Smooth muscle cell (in vitro differentiated cells): ENCODE measurements at regions not wholly inside any gene's neighbourhood (a gene's known extent, or its start where the extent isn't known, plus 50 kb on each side); places are given as distances from the start of the nearest gene placed in this dataset.

Experiments used
- DNase-seq: peaks from one replicate; lab custom pipeline; 2025; ENCODE audit not compliant: unreplicated experiment; lab: John Stamatoyannopoulos, UW
- H2AFZ ChIP-seq: fragments of 200-600 bp; sonication (generic); 2 replicates; pipeline ENCODE4 v1.6.0; 2016; ENCODE audit warnings: antibody characterized with exemption, low read depth, mild to moderate bottlenecking
- H3F3A ChIP-seq: fragments of 200-600 bp; sonication (generic); 2 replicates; pipeline ENCODE4 v1.6.0; 2017; ENCODE audit warnings: antibody characterized with exemption, low read depth
- H3K27ac ChIP-seq: fragments of 200-600 bp; sonication (generic); 2 replicates; pipeline ENCODE4 v1.5.1; 2016; ENCODE audit warnings: low read depth, mild to moderate bottlenecking
- H3K27me3 ChIP-seq: fragments of 200-600 bp; sonication (generic); 2 replicates; pipeline ENCODE4 v1.6.1; 2016; ENCODE audit warnings: low read depth, mild to moderate bottlenecking
- H3K36me3 ChIP-seq: fragments of 200-600 bp; sonication (generic); 2 replicates; pipeline ENCODE4 v1.5.1; 2016; ENCODE audit warnings: low read depth
- H3K4me1 ChIP-seq: fragments of 200-600 bp; sonication (generic); 2 replicates; pipeline ENCODE4 v1.5.1; 2016; ENCODE audit warnings: low read depth
- H3K4me2 ChIP-seq: fragments of 200-600 bp; sonication (generic); 2 replicates; pipeline ENCODE4 v1.6.0; 2016; ENCODE audit warnings: mild to moderate bottlenecking
- H3K4me3 ChIP-seq: fragments of 200-600 bp; sonication (generic); 2 replicates; pipeline ENCODE4 v1.5.1; 2016; ENCODE audit warnings: mild to moderate bottlenecking
- H3K79me2 ChIP-seq: fragments of 200-600 bp; sonication (generic); 2 replicates; pipeline ENCODE4 v1.6.0; 2016; ENCODE audit warnings: low read depth, mild to moderate bottlenecking
- H3K9ac ChIP-seq: fragments of 200-600 bp; sonication (generic); 2 replicates; pipeline ENCODE4 v1.6.0; 2016; ENCODE audit warnings: low read depth
- H3K9me3 ChIP-seq: fragments of 200-600 bp; sonication (generic); replicated peaks from 2 replicates; pipeline ENCODE4 v1.5.1; 2016; ENCODE audit warnings: low read depth
- H4K20me1 ChIP-seq: fragments of 200-600 bp; sonication (generic); 2 replicates; pipeline ENCODE4 v1.6.0; 2016; ENCODE audit warnings: low read depth
- WGBS: methylation state at CpG from one replicate; pipeline ENCODE4 v1.1.7; 2016; ENCODE audit warnings: low lambda C conversion rate; 5-methylcytosine and 5-hydroxymethylcytosine counted together
- TF ChIP-seq, protein P1 (sequence below): fragments of 200-600 bp; sonication (generic); IDR thresholded peaks from 2 replicates; pipeline ENCODE4 v1.5.1; 2017; ENCODE audit warnings: borderline replicate concordance, mild to moderate bottlenecking, antibody characterized with exemption; ENCODE audit not compliant: insufficient read depth, poor library complexity, severe bottlenecking

DNA sequence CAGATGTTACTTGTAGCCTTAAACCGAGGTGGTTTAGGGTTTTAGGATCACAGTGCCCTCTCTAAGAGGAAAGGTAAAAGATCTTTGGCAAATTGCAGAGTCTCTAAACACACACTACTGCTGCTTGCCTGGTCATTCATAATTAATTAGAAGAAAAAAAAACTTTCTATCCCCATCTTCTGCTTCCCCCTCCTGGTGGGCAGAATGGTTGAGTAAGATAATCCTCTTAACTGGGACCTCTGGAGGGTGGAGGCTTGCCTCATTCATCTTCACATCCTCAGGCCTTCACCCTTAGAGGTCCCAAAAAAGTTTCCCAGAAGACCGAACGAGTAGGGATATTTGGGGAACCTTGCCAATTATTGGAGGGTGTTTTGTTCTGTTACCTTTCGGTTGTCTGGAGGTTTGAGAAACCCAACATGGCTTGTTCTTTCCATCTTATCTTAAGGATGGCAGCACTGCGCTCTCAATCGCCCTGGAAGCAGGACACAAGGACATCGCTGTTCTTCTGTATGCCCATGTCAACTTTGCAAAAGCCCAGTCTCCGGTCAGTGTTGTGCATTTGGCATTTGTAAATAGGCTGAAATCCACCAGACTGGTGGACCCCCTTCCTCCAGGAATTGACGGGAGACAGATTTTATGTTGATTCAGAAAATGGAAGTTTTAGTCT lies 97.3 kb upstream of the DMRT1 start:
- Histone ChIP-seq H3K27ac (no peak overlapping the region), H3K36me3 (no peaks in the 10 kb centered on the region), H3K4me2 (no peak overlapping the region), H3K4me3 (no peak overlapping the region), H3K9me3 (no peaks in the 10 kb centered on the region), H4K20me1 (no peaks in the 10 kb centered on the region), H3K4me1 (peaks cover 4% of the 10 kb centered on the region), H3K9ac (no peak overlapping the region), H3F3A (peaks cover 11% of the 10 kb centered on the region), H3K79me2 (no peaks in the 10 kb centered on the region), H3K27me3 (no peaks in the 10 kb centered on the region), H2AFZ (no peak overlapping the region)
- 97% methylated on average over 9 of the region's 9 CpGs for WGBS
- DNase-seq = no peak
- TF ChIP-seq, protein P1, sequence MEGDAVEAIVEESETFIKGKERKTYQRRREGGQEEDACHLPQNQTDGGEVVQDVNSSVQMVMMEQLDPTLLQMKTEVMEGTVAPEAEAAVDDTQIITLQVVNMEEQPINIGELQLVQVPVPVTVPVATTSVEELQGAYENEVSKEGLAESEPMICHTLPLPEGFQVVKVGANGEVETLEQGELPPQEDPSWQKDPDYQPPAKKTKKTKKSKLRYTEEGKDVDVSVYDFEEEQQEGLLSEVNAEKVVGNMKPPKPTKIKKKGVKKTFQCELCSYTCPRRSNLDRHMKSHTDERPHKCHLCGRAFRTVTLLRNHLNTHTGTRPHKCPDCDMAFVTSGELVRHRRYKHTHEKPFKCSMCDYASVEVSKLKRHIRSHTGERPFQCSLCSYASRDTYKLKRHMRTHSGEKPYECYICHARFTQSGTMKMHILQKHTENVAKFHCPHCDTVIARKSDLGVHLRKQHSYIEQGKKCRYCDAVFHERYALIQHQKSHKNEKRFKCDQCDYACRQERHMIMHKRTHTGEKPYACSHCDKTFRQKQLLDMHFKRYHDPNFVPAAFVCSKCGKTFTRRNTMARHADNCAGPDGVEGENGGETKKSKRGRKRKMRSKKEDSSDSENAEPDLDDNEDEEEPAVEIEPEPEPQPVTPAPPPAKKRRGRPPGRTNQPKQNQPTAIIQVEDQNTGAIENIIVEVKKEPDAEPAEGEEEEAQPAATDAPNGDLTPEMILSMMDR = no peak

DNA sequence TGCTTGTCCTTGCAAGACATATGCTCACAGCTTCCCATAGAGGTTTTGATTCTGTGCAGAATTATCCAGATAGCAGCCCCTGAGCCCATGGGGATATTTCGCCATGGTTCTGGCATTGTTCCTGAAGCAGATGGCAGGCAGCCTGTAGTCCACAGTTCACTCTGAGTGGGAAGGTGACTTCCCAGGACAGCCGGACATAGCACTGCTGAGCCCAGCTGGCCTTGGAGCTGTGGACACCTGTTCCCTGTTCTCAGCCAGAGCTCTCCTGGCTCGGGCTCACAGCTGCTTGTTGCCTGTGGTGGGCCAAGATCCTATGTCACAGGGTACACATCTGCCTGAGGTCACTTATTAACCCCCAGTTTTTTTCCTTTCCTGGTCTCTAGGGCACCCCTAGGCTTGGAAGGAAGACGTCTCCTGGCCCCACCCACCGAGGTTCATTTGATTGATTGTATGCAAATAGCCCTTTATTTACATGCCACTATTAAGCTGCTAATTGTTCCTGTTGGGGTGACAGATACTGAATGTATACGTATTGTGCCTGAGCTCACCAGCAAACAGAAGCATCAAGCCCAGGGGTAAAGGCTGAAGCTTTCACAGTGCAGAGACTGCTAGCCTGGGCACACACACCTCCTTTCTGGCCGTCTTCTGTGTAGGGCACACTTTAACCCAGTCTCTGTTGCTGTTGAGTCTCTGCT lies 96.6 kb upstream of the DMRT1 start:
- H3K4me1 ChIP-seq = no peaks in the 10 kb centered on the region
- H3K27ac ChIP-seq = no peak overlapping the region
- H3K27me3 ChIP-seq = no peaks in the 10 kb centered on the region
- H3K79me2 ChIP-seq = no peaks in the 10 kb centered on the region
- no peak overlapping the region for H3K4me3 ChIP-seq
- no peaks in the 10 kb centered on the region for H3K36me3 ChIP-seq
- H3F3A ChIP-seq = peaks cover 3% of the 10 kb centered on the region
- DNase-seq = no peak
- TF ChIP-seq, protein P1 = no peak
- no peak overlapping the region for H3K9ac ChIP-seq
- 93% methylated on average over 7 of the region's 7 CpGs for WGBS
- no peak overlapping the region for H3K4me2 ChIP-seq
- no peak overlapping the region for H2AFZ ChIP-seq
- H4K20me1 ChIP-seq = no peaks in the 10 kb centered on the region
- H3K9me3 ChIP-seq = no peaks in the 10 kb centered on the region

DNA sequence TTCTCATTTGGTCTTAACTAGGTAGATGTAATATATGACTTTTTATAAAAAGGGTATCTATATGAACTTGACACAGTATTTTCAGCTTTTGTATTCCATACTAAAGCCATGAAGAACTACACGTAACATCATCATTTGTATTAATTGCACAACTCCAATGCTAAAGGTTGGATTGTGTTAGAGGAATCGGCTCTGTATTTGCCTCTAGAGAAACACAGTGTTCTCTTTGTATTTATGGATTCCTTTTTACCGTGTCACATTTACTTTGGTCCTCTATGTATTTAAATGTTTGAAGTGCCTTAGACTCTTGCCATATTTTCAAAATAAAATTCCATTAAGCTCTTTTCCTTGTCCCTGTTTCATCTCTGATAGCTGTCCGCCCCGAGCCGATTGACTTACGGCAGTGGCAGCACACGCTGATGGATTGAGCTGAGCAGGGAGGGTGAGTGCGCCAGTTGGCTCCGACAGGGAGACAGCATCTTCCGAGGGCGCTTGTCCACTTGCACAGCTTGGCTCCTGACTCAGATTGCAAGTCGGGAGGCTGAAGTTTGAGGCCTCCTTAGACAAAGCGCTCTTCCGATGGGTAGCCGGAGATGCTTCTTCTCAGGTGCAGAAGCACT lies 95.6 kb upstream of the DMRT1 start:
- H3K27ac ChIP-seq = no peak overlapping the region
- no peaks in the 10 kb centered on the region for H3K4me1 ChIP-seq
- no peak overlapping the region for H2AFZ ChIP-seq
- H3K36me3 ChIP-seq = no peaks in the 10 kb centered on the region
- H4K20me1 ChIP-seq = no peaks in the 10 kb centered on the region
- H3K4me3 ChIP-seq = no peak overlapping the region
- TF ChIP-seq, protein P1 = no peak
- no peak overlapping the region for H3K4me2 ChIP-seq
- H3K79me2 ChIP-seq = no peaks in the 10 kb centered on the region
- WGBS = 94% methylated on average over 16 of the region's 16 CpGs
- no peaks in the 10 kb centered on the region for H3K27me3 ChIP-seq
- no peaks in the 10 kb centered on the region for H3F3A ChIP-seq
- no peak overlapping the region for H3K9ac ChIP-seq
- no peaks in the 10 kb centered on the region for H3K9me3 ChIP-seq
- DNase-seq = no peak
